ENCODE measurements at regions not wholly inside any gene's neighbourhood (a gene's known extent, or its start where the extent isn't known, plus 50 kb on each side); places are given as distances from the start of the nearest gene placed in this dataset.
"Not testable (repeated sequence)": the region's sequence is repeated elsewhere in the genome, so short reads cannot be mapped to it uniquely, and the experiment has no call there.

- Histone ChIP-seq H3K36me3 (no peaks in the 10 kb centered on the region), H3K27ac (no peak overlapping the region), H3K9me3 (no peaks in the 10 kb centered on the region), H3K4me3 (no peak overlapping the region), H3K9ac (ENCODE audit: low read depth in 2 of 2, low read length in 2 of 2) (no peak overlapping the region), H3K27me3 (no peaks in the 10 kb centered on the region), H3K4me1 (no peaks in the 10 kb centered on the region)
- no peak for DNase-seq
- no peak for TF ChIP-seq CTCF (IDR thresholded peaks at IDR 0.05)
- intact Hi-C loops (cut with DNase I), result no loop called here
Measured at GRCh38 chr3:26505399-26505798, 117.2 kb upstream of the LRRC3B start.

- H3K4me3 ChIP-seq; intact Hi-C loops (cut with DNase I); H3K9ac ChIP-seq (ENCODE audit: low read depth in 2 of 2, low read length in 2 of 2); H3K27me3 ChIP-seq; DNase-seq; H3K4me1 ChIP-seq; H3K36me3 ChIP-seq; H3K27ac ChIP-seq; H3K9me3 ChIP-seq: not testable (repeated sequence)
Measured at GRCh38 chr3:26514445-26515029, 108.0 kb upstream of the LRRC3B start.

- no peaks in the 10 kb centered on the region for H3K36me3 ChIP-seq
- no peak for DNase-seq
- no peaks in the 10 kb centered on the region for H3K4me1 ChIP-seq
- no peak overlapping the region for H3K27ac ChIP-seq
- TF ChIP-seq CTCF (IDR thresholded peaks at IDR 0.05), result no peak
- no peaks in the 10 kb centered on the region for H3K9me3 ChIP-seq
- no peaks in the 10 kb centered on the region for H3K27me3 ChIP-seq
- intact Hi-C loops (cut with DNase I), result no loop called here
- no peak overlapping the region for H3K9ac ChIP-seq (ENCODE audit: low read depth in 2 of 2, low read length in 2 of 2)
- H3K4me3 ChIP-seq, result no peak overlapping the region
Measured at GRCh38 chr3:26515351-26515750, 107.2 kb upstream of the LRRC3B start.

- no peak for TF ChIP-seq CTCF (IDR thresholded peaks at IDR 0.05)
- intact Hi-C loops (cut with DNase I), result no loop called here
- Histone ChIP-seq H3K9ac (ENCODE audit: low read depth in 2 of 2, low read length in 2 of 2) (no peak overlapping the region), H3K4me1 (no peaks in the 10 kb centered on the region), H3K9me3 (no peaks in the 10 kb centered on the region), H3K4me3 (no peak overlapping the region), H3K36me3 (no peaks in the 10 kb centered on the region), H3K27ac (no peak overlapping the region), H3K27me3 (no peaks in the 10 kb centered on the region)
- no peak for DNase-seq
Measured at GRCh38 chr3:26521261-26521660, 101.3 kb upstream of the LRRC3B start.

GRCh38 chr3:26522919-26523318, 99.7 kb upstream of the LRRC3B start:
- Histone ChIP-seq H3K9me3 (no peaks in the 10 kb centered on the region), H3K36me3 (no peaks in the 10 kb centered on the region), H3K9ac (ENCODE audit: low read depth in 2 of 2, low read length in 2 of 2) (no peak overlapping the region), H3K27ac (no peak overlapping the region), H3K4me3 (no peak overlapping the region), H3K27me3 (no peaks in the 10 kb centered on the region), H3K4me1 (no peaks in the 10 kb centered on the region)
- intact Hi-C loops (cut with DNase I), result no loop called here
- DNase-seq, result no peak
- TF ChIP-seq CTCF (IDR thresholded peaks at IDR 0.05), result no peak

- Histone ChIP-seq H3K36me3 (no peaks in the 10 kb centered on the region), H3K27ac (no peak overlapping the region), H3K9ac (ENCODE audit: low read depth in 2 of 2, low read length in 2 of 2) (no peak overlapping the region), H3K27me3 (no peaks in the 10 kb centered on the region), H3K9me3 (no peaks in the 10 kb centered on the region), H3K4me1 (no peaks in the 10 kb centered on the region), H3K4me3 (no peak overlapping the region)
- no peak for DNase-seq
- no peak for TF ChIP-seq CTCF (IDR thresholded peaks at IDR 0.05)
- intact Hi-C loops (cut with DNase I), result no loop called here
Measured at GRCh38 chr3:26525013-26525412, 97.6 kb upstream of the LRRC3B start.
